Sigmoid colon (tissue), 6 donors: ENCODE measurements at regions not wholly inside any gene's neighbourhood (a gene's known extent, or its start where the extent isn't known, plus 50 kb on each side); places are given as distances from the start of the nearest gene placed in this dataset.
"Not testable (repeated sequence)": the region's sequence is repeated elsewhere in the genome, so short reads cannot be mapped to it uniquely, and the experiment has no call there.

Experiments used
- DNase-seq: peaks from one replicate; pipeline ENCODE4 v3.0.0-alpha.2; 2019
- H3K27ac ChIP-seq, 4 donors: fragments of 200-600 bp; sonication (generic); one replicate each; pipeline ENCODE4 v1.5.1; 2016 to 2019; ENCODE audit warnings: mild to moderate bottlenecking in 1 of 4
- H3K27me3 ChIP-seq, 3 donors: fragments of 200-600 bp; sonication (generic); one replicate each; pipeline ENCODE4 v1.5.1; 2019; ENCODE audit warnings: mild to moderate bottlenecking in 1 of 3
- H3K36me3 ChIP-seq, 4 donors: fragments of 200-600 bp; sonication (generic); one replicate each; pipeline ENCODE4 v1.5.1; 2016 to 2019
- H3K4me1 ChIP-seq, 4 donors: fragments of 200-600 bp; sonication (generic); one replicate each; pipeline ENCODE4 v1.5.1; 2017 to 2019
- H3K4me3 ChIP-seq, 4 donors: fragments of 200-600 bp; sonication (generic); one replicate each; pipeline ENCODE4 v1.5.1; 2017 to 2019; ENCODE audit warnings: mild to moderate bottlenecking in 2 of 4, moderate library complexity in 1 of 4
- H3K9me3 ChIP-seq, 4 donors: fragments of 200-600 bp in 3 of 4; sonication (generic) in 3 of 4; one replicate each; pipeline versions ENCODE4 v1.5.1 to v1.6.1; 2013 to 2019
- CTCF ChIP-seq, 4 experiments: fragments of 450-650 bp in 3 of 4; fragments of 200-600 bp in 1 of 4; IDR thresholded peaks; one replicate each; pipeline ENCODE4 v1.5.1; 2016 to 2019; ENCODE audit warnings: antibody characterized with exemption in 4 of 4, mild to moderate bottlenecking in 3 of 4, moderate library complexity in 2 of 4
- EP300 ChIP-seq, 4 donors: sonication (generic); formaldehyde crosslinking; IDR thresholded peaks; one replicate each; pipeline ENCODE4 v1.6.1; 2017; ENCODE audit warnings: antibody characterized with exemption in 4 of 4
- POLR2A ChIP-seq, 2 donors: fragments of 450-650 bp; IDR thresholded peaks; one replicate each; pipeline ENCODE4 v1.6.1; 2016; ENCODE audit warnings: antibody characterized with exemption in 2 of 2, mild to moderate bottlenecking in 2 of 2, moderate library complexity in 2 of 2
- POLR2AphosphoS5 ChIP-seq, 4 donors: sonication (generic); formaldehyde crosslinking; IDR thresholded peaks; one replicate each; pipeline ENCODE4 v1.6.1; 2017; ENCODE audit warnings: antibody characterized with exemption in 4 of 4
- WGBS, 2 donors: extraction: QIAGEN DNeasy Blood & Tissue Kit; methylation state at CpG; one replicate each; pipeline ENCODE4 v1.1.7; 2013; 5-methylcytosine and 5-hydroxymethylcytosine counted together
- intact Hi-C: fragments of 100-400 bp; cut with DNase I; formaldehyde crosslinking; loops from one replicate; pipeline ENCODE4 v1.15.1; 2023
- donor health status: healthy with polysubstance abuse.
- donor health status: healthy.

- DNase-seq, result no peak
- Histone ChIP-seq H3K4me1 (no peaks in the 10 kb centered on the region), H3K4me3 (no peak overlapping the region), H3K27me3 (no peaks in the 10 kb centered on the region), H3K27ac (no peak overlapping the region), H3K9me3 (no peaks in the 10 kb centered on the region), H3K36me3 (no peaks in the 10 kb centered on the region)
- 91 to 94% methylated on average over 15 of the region's 15 CpGs for WGBS, 2 donors
- no peak for TF ChIP-seq EP300 (IDR thresholded peaks at IDR 0.05)
- no peak for TF ChIP-seq POLR2AphosphoS5 (IDR thresholded peaks at IDR 0.05)
- TF ChIP-seq CTCF (IDR thresholded peaks at IDR 0.05), result no peak
- no peak for TF ChIP-seq POLR2A (IDR thresholded peaks at IDR 0.05)
- intact Hi-C loops, result no loop called here
Observed at GRCh38 chr14:105588236-105588860, 62.0 kb downstream of the TMEM121 start.

GRCh38 chr14:105589161-105589925 lies 63.0 kb downstream of the TMEM121 start:
- Histone ChIP-seq H3K9me3 (no peaks in the 10 kb centered on the region), H3K27me3 (no peaks in the 10 kb centered on the region), H3K4me3 (no peak overlapping the region), H3K4me1 (no peaks in the 10 kb centered on the region), H3K36me3 (no peaks in the 10 kb centered on the region), H3K27ac (no peak overlapping the region)
- intact Hi-C loops, result no loop called here
- TF ChIP-seq POLR2A (IDR thresholded peaks at IDR 0.05) (no peak), POLR2AphosphoS5 (IDR thresholded peaks at IDR 0.05) (no peak), CTCF (IDR thresholded peaks at IDR 0.05) (no peak), EP300 (IDR thresholded peaks at IDR 0.05) (no peak)
- no peak for DNase-seq
- 76 to 84% methylated on average over 2 of the region's 2 CpGs for WGBS, 2 donors

GRCh38 chr14:105589926-105590185 lies 63.5 kb downstream of the TMEM121 start:
- H3K4me3 ChIP-seq, H3K36me3 ChIP-seq, intact Hi-C loops, H3K4me1 ChIP-seq, H3K9me3 ChIP-seq, DNase-seq, H3K27me3 ChIP-seq, H3K27ac ChIP-seq: not testable (repeated sequence)
- 70 to 74% methylated on average over 4 of the region's 4 CpGs for WGBS, 2 donors

GRCh38 chr14:105591052-105591451 lies 64.7 kb downstream of the TMEM121 start:
- no peaks in the 10 kb centered on the region for H3K4me1 ChIP-seq
- H3K9me3 ChIP-seq, result no peaks in the 10 kb centered on the region
- TF ChIP-seq POLR2AphosphoS5 (IDR thresholded peaks at IDR 0.05) (no peak), POLR2A (IDR thresholded peaks at IDR 0.05) (no peak), EP300 (IDR thresholded peaks at IDR 0.05) (no peak), CTCF (IDR thresholded peaks at IDR 0.05) (no peak)
- H3K36me3 ChIP-seq, result no peaks in the 10 kb centered on the region
- intact Hi-C loops, result no loop called here
- DNase-seq, result no peak
- H3K27me3 ChIP-seq, result no peaks in the 10 kb centered on the region
- H3K27ac ChIP-seq, result no peak overlapping the region
- H3K4me3 ChIP-seq, result no peak overlapping the region
- WGBS, 2 donors, result 86 to 88% methylated on average over 4 of the region's 4 CpGs

- H3K4me1 ChIP-seq, intact Hi-C loops, DNase-seq, H3K27ac ChIP-seq, H3K36me3 ChIP-seq, H3K27me3 ChIP-seq, H3K4me3 ChIP-seq, H3K9me3 ChIP-seq: not testable (repeated sequence)
- WGBS, 2 donors, result 87 to 94% methylated on average over 27 of the region's 27 CpGs
Observed at GRCh38 chr14:105591792-105592341, 65.5 kb downstream of the TMEM121 start.

GRCh38 chr14:105592646-105593045 lies 66.3 kb downstream of the TMEM121 start:
- H3K4me1 ChIP-seq, H3K36me3 ChIP-seq, H3K9me3 ChIP-seq, DNase-seq, intact Hi-C loops, H3K4me3 ChIP-seq, H3K27me3 ChIP-seq, H3K27ac ChIP-seq: not testable (repeated sequence)
- WGBS, 2 donors, result 89 to 90% methylated on average over 6 of the region's 13 CpGs

- intact Hi-C loops, DNase-seq: not testable (repeated sequence)
- WGBS, 2 donors, result 88 to 97% methylated on average over 13 to 14 of the region's 21 CpGs
Observed at GRCh38 chr14:105595346-105595745, 69.0 kb downstream of the TMEM121 start.

GRCh38 chr14:105596374-105596773 lies 70.0 kb downstream of the TMEM121 start:
- H3K36me3 ChIP-seq, H3K4me1 ChIP-seq, H3K4me3 ChIP-seq, H3K27ac ChIP-seq, intact Hi-C loops, DNase-seq, H3K27me3 ChIP-seq, H3K9me3 ChIP-seq: not testable (repeated sequence)
- WGBS, 2 donors, result 42 to 63% methylated on average over 6 of the region's 6 CpGs

More at GRCh38 chr14:105595346-105595745, 69.0 kb downstream of the TMEM121 start:
- not testable (repeated sequence) for H3K9me3 ChIP-seq, H3K4me1 ChIP-seq, H3K27ac ChIP-seq, H3K36me3 ChIP-seq, H3K4me3 ChIP-seq, H3K27me3 ChIP-seq

- intact Hi-C loops, H3K9me3 ChIP-seq, H3K27me3 ChIP-seq, H3K27ac ChIP-seq, H3K4me3 ChIP-seq, H3K36me3 ChIP-seq, H3K4me1 ChIP-seq, DNase-seq: not testable (repeated sequence)
- 85 to 92% methylated on average over 28 of the region's 29 CpGs for WGBS, 2 donors
Observed at GRCh38 chr14:105598040-105598763, 71.8 kb downstream of the TMEM121 start.
